GM19023 (cell line): ENCODE measurements at regions not wholly inside any gene's neighbourhood (a gene's known extent, or its start where the extent isn't known, plus 50 kb on each side); places are given as distances from the start of the nearest gene placed in this dataset.

Experiments used
- ATAC-seq: cut with Tn5 transposase; IDR thresholded peaks from one replicate; pipeline ENCODE4 v1.9.1; 2021; ENCODE audit warnings: mild to moderate bottlenecking, moderate library complexity; ENCODE audit not compliant: unreplicated experiment

- ATAC-seq = no peak
Measured at GRCh38 chr20:12265662-12266061, 348.0 kb downstream of the BTBD3 start.

- no peak for ATAC-seq
Measured at GRCh38 chr20:12269579-12269978, 351.9 kb downstream of the BTBD3 start.

- no peak for ATAC-seq
Measured at GRCh38 chr20:12270863-12271262, 353.2 kb downstream of the BTBD3 start.

- ATAC-seq = no peak
Measured at GRCh38 chr20:12276011-12276673, 358.4 kb downstream of the BTBD3 start.

- no peak for ATAC-seq
Measured at GRCh38 chr20:12287575-12287974, 369.9 kb downstream of the BTBD3 start.

GRCh38 chr20:12289465-12289864 lies 371.8 kb downstream of the BTBD3 start:
- no peak for ATAC-seq

GRCh38 chr20:12291386-12291785 lies 373.7 kb downstream of the BTBD3 start:
- no peak for ATAC-seq

GRCh38 chr20:12293900-12294299 lies 376.2 kb downstream of the BTBD3 start:
- no peak for ATAC-seq

GRCh38 chr20:12294678-12295077 lies 377.0 kb downstream of the BTBD3 start:
- no peak for ATAC-seq

- no peak for ATAC-seq
Measured at GRCh38 chr20:12305188-12305950, 387.7 kb downstream of the BTBD3 start.

- ATAC-seq = no peak
Measured at GRCh38 chr20:12306107-12306506, 388.4 kb downstream of the BTBD3 start.

- no peak for ATAC-seq
Measured at GRCh38 chr20:12311094-12311865, 393.6 kb downstream of the BTBD3 start.

GRCh38 chr20:12315652-12316051 lies 398.0 kb downstream of the BTBD3 start:
- ATAC-seq = no peak

GRCh38 chr20:12316794-12317193 lies 399.1 kb downstream of the BTBD3 start:
- ATAC-seq = no peak

GRCh38 chr20:12317433-12317832 lies 399.7 kb downstream of the BTBD3 start:
- ATAC-seq = no peak

GRCh38 chr20:12318043-12318442 lies 400.4 kb downstream of the BTBD3 start:
- ATAC-seq = no peak

- ATAC-seq = no peak
Measured at GRCh38 chr20:12321736-12322135, 404.0 kb downstream of the BTBD3 start.

GRCh38 chr20:12327205-12327604 lies 409.5 kb downstream of the BTBD3 start:
- ATAC-seq = no peak

GRCh38 chr20:12331236-12331635 lies 413.5 kb downstream of the BTBD3 start:
- no peak for ATAC-seq

- no peak for ATAC-seq
Measured at GRCh38 chr20:12337601-12338000, 419.9 kb downstream of the BTBD3 start.

GRCh38 chr20:12345978-12346377 lies 428.3 kb downstream of the BTBD3 start:
- ATAC-seq = no peak

GRCh38 chr20:12353842-12354241 lies 436.1 kb downstream of the BTBD3 start:
- ATAC-seq = no peak
